ENCODE measurements at regions not wholly inside any gene's neighbourhood (a gene's known extent, or its start where the extent isn't known, plus 50 kb on each side); places are given as distances from the start of the nearest gene placed in this dataset.

DNA sequence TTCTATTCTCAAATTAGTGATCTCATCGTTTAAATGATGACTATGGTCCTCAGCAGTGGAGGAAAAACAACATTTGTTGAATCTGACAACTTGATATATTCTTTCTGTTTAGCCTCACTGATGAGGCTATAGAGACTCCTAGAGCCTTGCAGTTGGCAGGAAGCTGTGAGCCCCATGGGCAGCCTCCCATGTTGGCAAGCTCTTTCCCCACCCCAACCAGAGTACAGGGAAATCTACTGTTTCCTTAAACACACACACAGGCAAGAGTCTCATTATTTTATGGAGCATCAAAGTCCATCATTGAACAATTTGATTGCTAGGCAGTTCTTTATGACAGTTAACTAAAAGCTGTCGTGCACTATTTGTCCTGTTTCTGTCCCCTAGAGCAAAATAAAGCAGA lies 498.2 kb upstream of the CITED2 start:
- H3K36me3 ChIP-seq (ENCODE audit: control insufficient read depth, insufficient read depth, low read length), result no peaks in the 10 kb centered on the region
- H4K20me1 ChIP-seq (replicated peaks; ENCODE audit: control insufficient read depth, insufficient read depth, low read length), result no peaks in the 10 kb centered on the region
- H3K9me1 ChIP-seq (ENCODE audit: control insufficient read depth, insufficient read depth, low read length), result no peaks in the 10 kb centered on the region
- no TSS peak for BruUV-seq (replicated peaks)
- ATAC-seq, result no peak
- no peaks in the 10 kb centered on the region for H3K79me2 ChIP-seq (ENCODE audit: control insufficient read depth, insufficient read depth, low read length)
- CTCF ChIA-PET (ENCODE audit: low intra/inter-chr PET ratio), result no interaction called here
- no peaks in the 10 kb centered on the region for H3K27me3 ChIP-seq (ENCODE audit: control insufficient read depth in 2 of 2, insufficient read depth in 2 of 2, low read length in 2 of 2)
- 0 out of 2 replicates have a peak overlapping the region, but pooled peaks have one; percentile 15 for H2AFZ ChIP-seq (ENCODE audit: low read depth, low read length)
- H3K27ac ChIP-seq (ENCODE audit: extremely low read depth, low read depth, low read length), result no peak overlapping the region
- intact Hi-C loops (cut with micrococcal nuclease) (no loop called here), in situ Hi-C loops (cut with MboI) (no loop called here)
- no peaks in the 10 kb centered on the region for H3K9me3 ChIP-seq (replicated peaks; ENCODE audit: control insufficient read depth, insufficient read depth, low read depth, low read length)
- DNase-seq (ENCODE audit: extremely low read depth in 1 of 4, low spot score in 3 of 4), result no peak
- 18% methylated on average over 2 of the region's 2 CpGs for WGBS (ENCODE audit: insufficient coverage, low coverage, missing lambda C conversion rate)
- no peak overlapping the region for H3K9ac ChIP-seq (ENCODE audit: insufficient read depth in 1 of 2, low read depth in 2 of 2, low read length in 2 of 2)
- no peak overlapping the region for H3K4me2 ChIP-seq (ENCODE audit: insufficient read depth, low read length)
- no peak overlapping the region for H3K4me3 ChIP-seq
- POLR2A ChIA-PET, result interaction anchor here (1.0 kb wide), 1 partner anchor 15 kb away, joined by 3 read pairs; no protein-coding TSS in a partner anchor
- H3K4me1 ChIP-seq (replicated peaks in 1 of 2; ENCODE audit: control insufficient read depth in 2 of 2, insufficient read depth in 2 of 2, low read length in 2 of 2), result no peaks in the 10 kb centered on the region
- no peak for FAIRE-seq
- TF ChIP-seq MEIS2 (IDR thresholded peaks at IDR 0.05; ENCODE audit: partially characterized antibody) (peak; percentile 3), ZNF695 (CRISPR knock-in tag; IDR thresholded peaks at IDR 0.05) (no peak)

DNA sequence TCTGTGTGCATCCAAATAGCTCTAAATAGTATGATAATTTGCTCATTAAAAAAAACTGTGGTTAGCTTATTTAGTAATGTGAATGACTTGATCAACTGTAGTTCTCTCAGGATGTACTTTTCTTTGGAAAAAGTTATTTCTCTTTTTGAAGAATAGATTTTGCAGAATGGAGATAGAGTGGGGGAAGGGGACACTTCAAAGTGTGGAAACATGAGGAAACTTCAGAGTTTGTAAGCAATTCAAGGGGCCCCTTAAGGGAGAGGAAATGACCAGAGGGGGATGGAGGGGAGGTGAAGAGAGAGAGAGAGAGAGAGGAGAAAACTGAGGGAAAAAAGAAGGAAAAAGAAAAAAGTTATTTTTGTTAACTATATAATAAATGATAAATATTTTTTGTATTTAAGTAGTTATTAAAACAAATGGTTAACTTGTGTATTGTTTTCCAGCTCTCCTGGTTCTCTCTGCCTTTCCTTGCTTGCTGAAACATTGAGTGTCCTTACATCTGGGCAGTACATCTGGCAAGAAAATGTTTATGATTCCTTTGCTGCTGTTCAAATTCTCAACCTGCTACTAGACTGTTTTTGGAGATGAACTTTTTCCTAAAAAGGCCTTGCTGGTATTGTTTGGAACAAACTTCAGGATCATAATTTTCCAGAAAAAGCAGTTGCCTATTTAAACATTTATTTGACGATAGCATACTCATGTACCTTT lies 497.5 kb upstream of the CITED2 start:
- no peaks in the 10 kb centered on the region for H3K27me3 ChIP-seq (ENCODE audit: control insufficient read depth in 2 of 2, insufficient read depth in 2 of 2, low read length in 2 of 2)
- H3K79me2 ChIP-seq (ENCODE audit: control insufficient read depth, insufficient read depth, low read length), result no peaks in the 10 kb centered on the region
- H3K9me3 ChIP-seq (replicated peaks; ENCODE audit: control insufficient read depth, insufficient read depth, low read depth, low read length), result no peaks in the 10 kb centered on the region
- H3K9ac ChIP-seq (ENCODE audit: insufficient read depth in 1 of 2, low read depth in 2 of 2, low read length in 2 of 2), result no peak overlapping the region
- no peak for TF ChIP-seq OTX1 (CRISPR knock-in tag; IDR thresholded peaks at IDR 0.05)
- TF ChIP-seq ATF1 (CRISPR knock-in tag; IDR thresholded peaks at IDR 0.05), result no peak
- no peak for TF ChIP-seq ATF1 (tag; IDR thresholded peaks at IDR 0.05)
- TF ChIP-seq ZNF696 (CRISPR knock-in tag; conservative IDR thresholded peaks at IDR 0.05), result no peak
- TF ChIP-seq ZNF586 (CRISPR knock-in tag; conservative IDR thresholded peaks at IDR 0.05), result no peak
- ATAC-seq (0 out of 3 replicates have a peak, but pooled peaks have one; percentile 26), FAIRE-seq (no peak), DNase-seq (ENCODE audit: extremely low read depth in 1 of 4, low spot score in 3 of 4) (no peak)
- BruUV-seq (replicated peaks), result no TSS peak
- intact Hi-C loops (cut with micrococcal nuclease), result no loop called here
- ChIA-PET CTCF (ENCODE audit: low intra/inter-chr PET ratio) (no interaction called here), POLR2A (interaction anchor here (0.7 to 1.0 kb wide), 3 partner anchors 8 to 25 kb away, joined by 3 to 4 read pairs (median 3); no protein-coding TSS in a partner anchor)
- in situ Hi-C loops (cut with MboI), result no loop called here
- 47% methylated on average over 1 of the region's 1 CpG for WGBS (ENCODE audit: insufficient coverage, low coverage, missing lambda C conversion rate)
- H3K4me3 ChIP-seq, result no peak overlapping the region
- no peaks in the 10 kb centered on the region for H3K9me1 ChIP-seq (ENCODE audit: control insufficient read depth, insufficient read depth, low read length)
- H3K4me1 ChIP-seq (replicated peaks in 1 of 2; ENCODE audit: control insufficient read depth in 2 of 2, insufficient read depth in 2 of 2, low read length in 2 of 2), result no peaks in the 10 kb centered on the region
- H3K27ac ChIP-seq (ENCODE audit: extremely low read depth, low read depth, low read length), result no peak overlapping the region
- H3K4me2 ChIP-seq (ENCODE audit: insufficient read depth, low read length), result no peak overlapping the region
- H4K20me1 ChIP-seq (replicated peaks; ENCODE audit: control insufficient read depth, insufficient read depth, low read length), result no peaks in the 10 kb centered on the region
- no peaks in the 10 kb centered on the region for H3K36me3 ChIP-seq (ENCODE audit: control insufficient read depth, insufficient read depth, low read length)
- 0 out of 2 replicates have a peak overlapping the region, but pooled peaks have one; percentile 38 for H2AFZ ChIP-seq (ENCODE audit: low read depth, low read length)

Measured in K562 (cell line).